Heart left ventricle (tissue), 13 donors: ENCODE measurements at regions not wholly inside any gene's neighbourhood (a gene's known extent, or its start where the extent isn't known, plus 50 kb on each side); places are given as distances from the start of the nearest gene placed in this dataset.

Experiments
- POLR2A ChIP-seq, 2 donors: fragments of 450-650 bp; IDR thresholded peaks; one replicate each; pipeline ENCODE4 v1.6.1; 2017; ENCODE audit warnings: antibody characterized with exemption in 2 of 2, mild to moderate bottlenecking in 2 of 2, moderate library complexity in 2 of 2
- TF ChIP-seq, protein P1 (sequence below), 12 donors: fragments of 200-600 bp; sonication (generic) in 4 of 12; IDR thresholded peaks; one replicate each; pipeline versions ENCODE4 v1.5.0 to v1.8.0; 2018 to 2022; ENCODE audit warnings: antibody characterized with exemption in 12 of 12, mild to moderate bottlenecking in 5 of 12
- donor health status: ischemic (EF 13 %, LVEDD 7.1; RV severe dilation, severe dysfunction).
- donor health status: DM: no; HTN: yes; CAD: no.
- donor health status: DM: no; HTN: no; CAD: no.
- donor health status: ischemic (EF 25% LVEDD 6.9; RV normal size, moderate dysfunction).
- donor health status: ischemic (EF 25% LVEDD 5.7; RV mildly dilated, moderate dysfunction).
- donor health status: ischemic (EF 35%, LVEDD 5.7; RV mildly dilated, moderate dysfunction).
- donor health status: nonischemic (EF 11% LVEDD 7.7; RV severe dilation, severe dysfunction).
- donor health status: DM: yes; HTN: yes; CAD: no.
- donor health status: PGD.
- donor health status: ischemic (EF 29% LVEDD 5.4; RV normal size, mild dysfunction).
- donor health status: nonischemic (EF 23%, LVEDD 6.1; RV moderate dilation, normal function).

DNA sequence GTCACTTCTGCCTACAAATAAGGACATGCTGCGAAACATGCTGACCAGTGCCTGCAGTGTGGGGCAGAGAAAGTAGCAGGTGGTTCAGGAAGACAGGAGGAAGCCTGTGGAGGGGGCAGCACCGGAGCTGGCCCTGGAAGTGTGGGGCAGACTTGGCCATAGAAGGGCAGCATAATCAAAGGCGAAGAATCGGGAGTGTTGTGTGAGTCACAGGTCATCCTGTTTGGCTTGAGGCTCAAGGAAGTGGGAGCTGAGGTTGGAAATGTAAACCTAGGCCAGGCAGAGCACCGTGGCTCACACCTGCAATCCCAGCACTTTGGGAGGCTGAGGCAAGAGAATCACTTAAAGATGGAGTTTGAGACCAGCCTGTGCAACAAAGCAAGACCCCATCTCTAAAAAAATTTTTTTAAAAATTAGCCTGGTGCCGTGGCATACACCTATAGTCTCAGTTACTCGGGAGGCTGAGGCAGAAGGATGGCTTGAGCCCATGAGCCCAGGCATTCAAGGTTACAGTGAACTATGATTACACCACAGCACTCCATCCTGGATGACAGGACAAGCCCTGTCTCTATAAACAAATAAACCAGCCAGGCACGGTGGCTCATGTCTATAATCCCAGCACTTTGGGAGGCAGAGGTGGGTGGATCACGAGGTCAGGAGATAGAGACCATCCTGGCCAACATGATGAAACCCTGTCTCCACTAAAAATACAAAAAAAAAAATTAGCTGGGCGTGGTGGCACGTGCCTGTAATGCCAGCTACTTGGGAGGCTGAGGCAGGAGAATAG lies 54.0 kb downstream of the FAM43A start:
- TF ChIP-seq, protein P1, sequence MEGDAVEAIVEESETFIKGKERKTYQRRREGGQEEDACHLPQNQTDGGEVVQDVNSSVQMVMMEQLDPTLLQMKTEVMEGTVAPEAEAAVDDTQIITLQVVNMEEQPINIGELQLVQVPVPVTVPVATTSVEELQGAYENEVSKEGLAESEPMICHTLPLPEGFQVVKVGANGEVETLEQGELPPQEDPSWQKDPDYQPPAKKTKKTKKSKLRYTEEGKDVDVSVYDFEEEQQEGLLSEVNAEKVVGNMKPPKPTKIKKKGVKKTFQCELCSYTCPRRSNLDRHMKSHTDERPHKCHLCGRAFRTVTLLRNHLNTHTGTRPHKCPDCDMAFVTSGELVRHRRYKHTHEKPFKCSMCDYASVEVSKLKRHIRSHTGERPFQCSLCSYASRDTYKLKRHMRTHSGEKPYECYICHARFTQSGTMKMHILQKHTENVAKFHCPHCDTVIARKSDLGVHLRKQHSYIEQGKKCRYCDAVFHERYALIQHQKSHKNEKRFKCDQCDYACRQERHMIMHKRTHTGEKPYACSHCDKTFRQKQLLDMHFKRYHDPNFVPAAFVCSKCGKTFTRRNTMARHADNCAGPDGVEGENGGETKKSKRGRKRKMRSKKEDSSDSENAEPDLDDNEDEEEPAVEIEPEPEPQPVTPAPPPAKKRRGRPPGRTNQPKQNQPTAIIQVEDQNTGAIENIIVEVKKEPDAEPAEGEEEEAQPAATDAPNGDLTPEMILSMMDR (IDR thresholded peaks at IDR 0.05), result no peak
- no peak for TF ChIP-seq POLR2A (IDR thresholded peaks at IDR 0.05)
